GM18867 (cell line): ENCODE measurements at regions not wholly inside any gene's neighbourhood (a gene's known extent, or its start where the extent isn't known, plus 50 kb on each side); places are given as distances from the start of the nearest gene placed in this dataset.

Experiments
- ATAC-seq: cut with Tn5 transposase; IDR thresholded peaks from one replicate; pipeline ENCODE4 v1.9.1; 2021; ENCODE audit warnings: mild to moderate bottlenecking, moderate library complexity; ENCODE audit not compliant: unreplicated experiment

- no peak for ATAC-seq
These were observed 365.4 kb downstream of the ISL1 start for GRCh38 chr5:51748647-51749046.
